NCI-H1694 treated with DMSO at 0.1 percent for 48 hours (cell line): ENCODE measurements at regions not wholly inside any gene's neighbourhood (a gene's known extent, or its start where the extent isn't known, plus 50 kb on each side); places are given as distances from the start of the nearest gene placed in this dataset.

ENCODE experiments used
- DNase-seq: peaks from one replicate; lab custom pipeline; 2025; lab: John Stamatoyannopoulos, UW

- DNase-seq, result no peak
Measured at GRCh38 chr4:71241501-71242288, 97.1 kb upstream of the SLC4A4 start.

- DNase-seq, result no peak
Measured at GRCh38 chr4:71243091-71243833, 95.6 kb upstream of the SLC4A4 start.

- no peak for DNase-seq
Measured at GRCh38 chr4:71247706-71248105, 91.1 kb upstream of the SLC4A4 start.

- DNase-seq, result no peak
Measured at GRCh38 chr4:71251261-71251660, 87.6 kb upstream of the SLC4A4 start.

GRCh38 chr4:71253545-71253944, 85.3 kb upstream of the SLC4A4 start:
- DNase-seq, result no peak

GRCh38 chr4:71254451-71255012, 84.3 kb upstream of the SLC4A4 start:
- no peak for DNase-seq

- DNase-seq, result no peak
Measured at GRCh38 chr4:71255976-71256375, 82.8 kb upstream of the SLC4A4 start.

- no peak for DNase-seq
Measured at GRCh38 chr4:71257761-71258160, 81.1 kb upstream of the SLC4A4 start.

GRCh38 chr4:71258323-71258722, 80.5 kb upstream of the SLC4A4 start:
- no peak for DNase-seq

GRCh38 chr4:71259280-71259679, 79.5 kb upstream of the SLC4A4 start:
- DNase-seq, result no peak

- DNase-seq, result no peak
Measured at GRCh38 chr4:71259911-71260331, 78.9 kb upstream of the SLC4A4 start.

GRCh38 chr4:71260544-71260943, 78.3 kb upstream of the SLC4A4 start:
- DNase-seq, result no peak

- no peak for DNase-seq
Measured at GRCh38 chr4:71261001-71261400, 77.8 kb upstream of the SLC4A4 start.

GRCh38 chr4:71261633-71262121, 77.1 kb upstream of the SLC4A4 start:
- DNase-seq, result no peak

GRCh38 chr4:71262161-71262560, 76.7 kb upstream of the SLC4A4 start:
- no peak for DNase-seq

- DNase-seq, result no peak
Measured at GRCh38 chr4:71266090-71266794, 72.6 kb upstream of the SLC4A4 start.

GRCh38 chr4:71267244-71267643, 71.6 kb upstream of the SLC4A4 start:
- no peak for DNase-seq

GRCh38 chr4:71268166-71268565, 70.7 kb upstream of the SLC4A4 start:
- no peak for DNase-seq

- DNase-seq, result no peak
Measured at GRCh38 chr4:71269233-71269632, 69.6 kb upstream of the SLC4A4 start.

GRCh38 chr4:71270901-71271300, 67.9 kb upstream of the SLC4A4 start:
- DNase-seq, result peak; percentile 33

- no peak for DNase-seq
Measured at GRCh38 chr4:71272976-71273375, 65.8 kb upstream of the SLC4A4 start.

- DNase-seq, result no peak
Measured at GRCh38 chr4:71275004-71275403, 63.8 kb upstream of the SLC4A4 start.
